ENCODE measurements at regions not wholly inside any gene's neighbourhood (a gene's known extent, or its start where the extent isn't known, plus 50 kb on each side); places are given as distances from the start of the nearest gene placed in this dataset.
"Not testable (repeated sequence)": the region's sequence is repeated elsewhere in the genome, so short reads cannot be mapped to it uniquely, and the experiment has no call there.

DNA sequence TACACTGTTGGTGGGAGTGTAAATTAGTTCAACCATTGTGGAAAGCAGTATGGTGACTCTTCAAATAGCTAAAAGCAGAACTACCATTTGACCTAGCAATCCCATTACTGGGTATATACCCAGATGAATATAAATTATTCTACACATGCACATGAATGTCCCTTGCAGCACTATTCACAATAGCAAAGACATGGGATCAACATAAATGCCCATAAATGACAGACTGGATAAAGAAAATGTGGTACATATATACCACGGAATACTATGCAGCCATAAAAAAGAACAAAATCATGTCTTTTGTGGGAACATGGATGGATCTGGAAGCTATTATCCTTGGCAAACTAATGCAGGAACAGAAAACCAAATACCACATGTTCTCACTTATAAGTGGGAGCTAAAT lies 282.8 kb upstream of the TGFBR2 start:
- not testable (repeated sequence) for TF ChIP-seq EZH2 (IDR thresholded peaks at IDR 0.05; ENCODE audit: low read depth, unreplicated experiment); JUNB (IDR thresholded peaks at IDR 0.05; ENCODE audit: unreplicated experiment); POLR2AphosphoS5 (IDR thresholded peaks at IDR 0.05; ENCODE audit: low read depth); EZH2phosphoT487 (IDR thresholded peaks at IDR 0.05; ENCODE audit: unreplicated experiment); CREB1 (CRISPR knock-in tag; IDR thresholded peaks at IDR 0.05; ENCODE audit: low read depth); STAT1 (IDR thresholded peaks at IDR 0.05; ENCODE audit: unreplicated experiment)
- TF ChIP-seq, protein P1, sequence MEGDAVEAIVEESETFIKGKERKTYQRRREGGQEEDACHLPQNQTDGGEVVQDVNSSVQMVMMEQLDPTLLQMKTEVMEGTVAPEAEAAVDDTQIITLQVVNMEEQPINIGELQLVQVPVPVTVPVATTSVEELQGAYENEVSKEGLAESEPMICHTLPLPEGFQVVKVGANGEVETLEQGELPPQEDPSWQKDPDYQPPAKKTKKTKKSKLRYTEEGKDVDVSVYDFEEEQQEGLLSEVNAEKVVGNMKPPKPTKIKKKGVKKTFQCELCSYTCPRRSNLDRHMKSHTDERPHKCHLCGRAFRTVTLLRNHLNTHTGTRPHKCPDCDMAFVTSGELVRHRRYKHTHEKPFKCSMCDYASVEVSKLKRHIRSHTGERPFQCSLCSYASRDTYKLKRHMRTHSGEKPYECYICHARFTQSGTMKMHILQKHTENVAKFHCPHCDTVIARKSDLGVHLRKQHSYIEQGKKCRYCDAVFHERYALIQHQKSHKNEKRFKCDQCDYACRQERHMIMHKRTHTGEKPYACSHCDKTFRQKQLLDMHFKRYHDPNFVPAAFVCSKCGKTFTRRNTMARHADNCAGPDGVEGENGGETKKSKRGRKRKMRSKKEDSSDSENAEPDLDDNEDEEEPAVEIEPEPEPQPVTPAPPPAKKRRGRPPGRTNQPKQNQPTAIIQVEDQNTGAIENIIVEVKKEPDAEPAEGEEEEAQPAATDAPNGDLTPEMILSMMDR (conservative IDR thresholded peaks at IDR 0.05; ENCODE audit: low read depth in 2 of 2), result not testable (repeated sequence)
- TF ChIP-seq, protein P2, sequence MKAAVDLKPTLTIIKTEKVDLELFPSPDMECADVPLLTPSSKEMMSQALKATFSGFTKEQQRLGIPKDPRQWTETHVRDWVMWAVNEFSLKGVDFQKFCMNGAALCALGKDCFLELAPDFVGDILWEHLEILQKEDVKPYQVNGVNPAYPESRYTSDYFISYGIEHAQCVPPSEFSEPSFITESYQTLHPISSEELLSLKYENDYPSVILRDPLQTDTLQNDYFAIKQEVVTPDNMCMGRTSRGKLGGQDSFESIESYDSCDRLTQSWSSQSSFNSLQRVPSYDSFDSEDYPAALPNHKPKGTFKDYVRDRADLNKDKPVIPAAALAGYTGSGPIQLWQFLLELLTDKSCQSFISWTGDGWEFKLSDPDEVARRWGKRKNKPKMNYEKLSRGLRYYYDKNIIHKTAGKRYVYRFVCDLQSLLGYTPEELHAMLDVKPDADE (IDR thresholded peaks at IDR 0.05), result not testable (repeated sequence)
- TF ChIP-seq, protein P3, sequence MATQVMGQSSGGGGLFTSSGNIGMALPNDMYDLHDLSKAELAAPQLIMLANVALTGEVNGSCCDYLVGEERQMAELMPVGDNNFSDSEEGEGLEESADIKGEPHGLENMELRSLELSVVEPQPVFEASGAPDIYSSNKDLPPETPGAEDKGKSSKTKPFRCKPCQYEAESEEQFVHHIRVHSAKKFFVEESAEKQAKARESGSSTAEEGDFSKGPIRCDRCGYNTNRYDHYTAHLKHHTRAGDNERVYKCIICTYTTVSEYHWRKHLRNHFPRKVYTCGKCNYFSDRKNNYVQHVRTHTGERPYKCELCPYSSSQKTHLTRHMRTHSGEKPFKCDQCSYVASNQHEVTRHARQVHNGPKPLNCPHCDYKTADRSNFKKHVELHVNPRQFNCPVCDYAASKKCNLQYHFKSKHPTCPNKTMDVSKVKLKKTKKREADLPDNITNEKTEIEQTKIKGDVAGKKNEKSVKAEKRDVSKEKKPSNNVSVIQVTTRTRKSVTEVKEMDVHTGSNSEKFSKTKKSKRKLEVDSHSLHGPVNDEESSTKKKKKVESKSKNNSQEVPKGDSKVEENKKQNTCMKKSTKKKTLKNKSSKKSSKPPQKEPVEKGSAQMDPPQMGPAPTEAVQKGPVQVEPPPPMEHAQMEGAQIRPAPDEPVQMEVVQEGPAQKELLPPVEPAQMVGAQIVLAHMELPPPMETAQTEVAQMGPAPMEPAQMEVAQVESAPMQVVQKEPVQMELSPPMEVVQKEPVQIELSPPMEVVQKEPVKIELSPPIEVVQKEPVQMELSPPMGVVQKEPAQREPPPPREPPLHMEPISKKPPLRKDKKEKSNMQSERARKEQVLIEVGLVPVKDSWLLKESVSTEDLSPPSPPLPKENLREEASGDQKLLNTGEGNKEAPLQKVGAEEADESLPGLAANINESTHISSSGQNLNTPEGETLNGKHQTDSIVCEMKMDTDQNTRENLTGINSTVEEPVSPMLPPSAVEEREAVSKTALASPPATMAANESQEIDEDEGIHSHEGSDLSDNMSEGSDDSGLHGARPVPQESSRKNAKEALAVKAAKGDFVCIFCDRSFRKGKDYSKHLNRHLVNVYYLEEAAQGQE (IDR thresholded peaks at IDR 0.05; ENCODE audit: unreplicated experiment), result not testable (repeated sequence)

All from GM23338 (cell line).